Thyroid gland (tissue), 4 donors: ENCODE measurements at regions not wholly inside any gene's neighbourhood (a gene's known extent, or its start where the extent isn't known, plus 50 kb on each side); places are given as distances from the start of the nearest gene placed in this dataset.

Experiments
- DNase-seq, 2 donors: peaks; one replicate each; pipeline ENCODE4 v3.0.0-alpha.2; 2019
- H3K27ac ChIP-seq, 3 donors: fragments of 200-600 bp; sonication (generic); 1 replicate in 2 of 3; 2 replicates in 1 of 3; pipeline ENCODE4 v1.5.1; 2016 to 2019; ENCODE audit warnings: mild to moderate bottlenecking in 1 of 3, moderate library complexity in 1 of 3
- H3K27me3 ChIP-seq: fragments of 200-600 bp; sonication (generic); one replicate; pipeline ENCODE4 v1.5.1; 2019
- H3K36me3 ChIP-seq, 2 donors: fragments of 200-600 bp; sonication (generic); one replicate each; pipeline ENCODE4 v1.5.1; 2016 to 2019
- H3K4me1 ChIP-seq, 2 donors: fragments of 200-600 bp; sonication (generic); one replicate each; pipeline ENCODE4 v1.5.1; 2017 to 2019
- H3K4me3 ChIP-seq, 3 donors: fragments of 200-600 bp; sonication (generic); replicated peaks in 1 of 3; 1 replicate in 2 of 3; 2 replicates in 1 of 3; pipeline ENCODE4 v1.5.1; 2016; ENCODE audit warnings: mild to moderate bottlenecking in 1 of 3
- H3K9me3 ChIP-seq: fragments of 200-600 bp; sonication (generic); one replicate; pipeline ENCODE4 v1.5.1; 2017
- CTCF ChIP-seq, 6 experiments: fragments of 200-600 bp in 3 of 6; fragments of 450-650 bp in 3 of 6; sonication (generic) in 3 of 6; IDR thresholded peaks; one replicate each; pipeline ENCODE4 v1.5.1; 2016 to 2019; ENCODE audit warnings: antibody characterized with exemption in 6 of 6, mild to moderate bottlenecking in 2 of 6, inconsistent platforms in 1 of 6, moderate library complexity in 1 of 6
- POLR2A ChIP-seq, 2 donors: fragments of 450-650 bp; IDR thresholded peaks; one replicate each; pipeline ENCODE4 v1.6.1; 2017; ENCODE audit warnings: antibody characterized with exemption in 2 of 2, mild to moderate bottlenecking in 2 of 2, moderate library complexity in 1 of 2
- WGBS, 2 donors: methylation state at CpG; one replicate each; pipeline ENCODE4 v1.1.5; 2017; 5-methylcytosine and 5-hydroxymethylcytosine counted together
- intact Hi-C: fragments of 100-400 bp; cut with DNase I; formaldehyde crosslinking; loops from one replicate; pipeline ENCODE4 v1.15.1; 2023

GRCh38 chr18:64270121-64270520 lies 121.2 kb upstream of the LINC00305 start:
- 85 to 94% methylated on average over 3 of the region's 3 CpGs for WGBS, 2 donors
- Histone ChIP-seq H3K4me3 (no peak overlapping the region), H3K4me1 (no peaks in the 10 kb centered on the region), H3K27me3 (no peaks in the 10 kb centered on the region), H3K36me3 (no peaks in the 10 kb centered on the region), H3K9me3 (no peaks in the 10 kb centered on the region), H3K27ac (no peak overlapping the region)
- no peak for DNase-seq
- TF ChIP-seq CTCF (IDR thresholded peaks at IDR 0.05) (no peak), POLR2A (IDR thresholded peaks at IDR 0.05) (no peak)
- intact Hi-C loops = no loop called here

GRCh38 chr18:64264171-64264570 lies 115.3 kb upstream of the LINC00305 start:
- Histone ChIP-seq H3K27me3 (no peaks in the 10 kb centered on the region), H3K27ac (no peak overlapping the region), H3K36me3 (no peaks in the 10 kb centered on the region), H3K4me3 (no peak overlapping the region), H3K9me3 (no peaks in the 10 kb centered on the region), H3K4me1 (no peaks in the 10 kb centered on the region)
- DNase-seq = no peak
- TF ChIP-seq CTCF (IDR thresholded peaks at IDR 0.05) = no peak
- no peak for TF ChIP-seq POLR2A (IDR thresholded peaks at IDR 0.05)
- WGBS, 2 donors = 63 to 67% methylated on average over 2 of the region's 2 CpGs
- intact Hi-C loops = no loop called here

- no peaks in the 10 kb centered on the region for H3K9me3 ChIP-seq
- H3K4me1 ChIP-seq = no peaks in the 10 kb centered on the region
- no peak overlapping the region for H3K4me3 ChIP-seq
- WGBS, 2 donors = 91 to 95% methylated on average over 2 of the region's 2 CpGs
- no peaks in the 10 kb centered on the region for H3K27me3 ChIP-seq
- H3K27ac ChIP-seq = no peak overlapping the region
- intact Hi-C loops = no loop called here
- no peak for DNase-seq
- H3K36me3 ChIP-seq = no peaks in the 10 kb centered on the region
- TF ChIP-seq CTCF (IDR thresholded peaks at IDR 0.05) = no peak
- TF ChIP-seq POLR2A (IDR thresholded peaks at IDR 0.05) = no peak
Measured at GRCh38 chr18:64260810-64261209, 111.9 kb upstream of the LINC00305 start.

GRCh38 chr18:64259871-64260270 lies 111.0 kb upstream of the LINC00305 start:
- H3K27ac ChIP-seq = no peak overlapping the region
- H3K4me3 ChIP-seq = no peak overlapping the region
- 60 to 62% methylated on average over 4 of the region's 4 CpGs for WGBS, 2 donors
- no peaks in the 10 kb centered on the region for H3K27me3 ChIP-seq
- no peaks in the 10 kb centered on the region for H3K9me3 ChIP-seq
- TF ChIP-seq CTCF (IDR thresholded peaks at IDR 0.05) (no peak), POLR2A (IDR thresholded peaks at IDR 0.05) (no peak)
- H3K4me1 ChIP-seq = no peaks in the 10 kb centered on the region
- H3K36me3 ChIP-seq = no peaks in the 10 kb centered on the region
- no peak for DNase-seq
- intact Hi-C loops = loop anchor here (10.0 kb wide), 1 partner anchor 65 kb away; no protein-coding TSS in a partner anchor

GRCh38 chr18:64258111-64258650 lies 109.3 kb upstream of the LINC00305 start:
- H3K36me3 ChIP-seq = no peaks in the 10 kb centered on the region
- no peaks in the 10 kb centered on the region for H3K27me3 ChIP-seq
- no peak overlapping the region for H3K4me3 ChIP-seq
- no peaks in the 10 kb centered on the region for H3K4me1 ChIP-seq
- intact Hi-C loops = loop anchor here (10.0 kb wide), 1 partner anchor 63 kb away; no protein-coding TSS in a partner anchor
- no peak for DNase-seq
- no peak for TF ChIP-seq CTCF (IDR thresholded peaks at IDR 0.05)
- TF ChIP-seq POLR2A (IDR thresholded peaks at IDR 0.05) = no peak
- 100% methylated on average over 5 of the region's 5 CpGs for WGBS, 2 donors
- no peak overlapping the region for H3K27ac ChIP-seq
- no peaks in the 10 kb centered on the region for H3K9me3 ChIP-seq
